HepG2 (cell line): ENCODE measurements at regions not wholly inside any gene's neighbourhood (a gene's known extent, or its start where the extent isn't known, plus 50 kb on each side); places are given as distances from the start of the nearest gene placed in this dataset.

Experiments
- ATAC-seq: fragments of 200-7000 bp; cut with Tn5 transposase; 3 replicates; pipeline ENCODE4 v1.9.1; 2020; ENCODE audit warnings: mild to moderate bottlenecking, moderate library complexity
- BruUV-seq: library from RNA; stranded (reverse); fragments of 400-500 nt; replicated peaks from 2 replicates; lab custom pipeline; 2021; lab: Mats Ljungman, UMichigan
- CTCF ChIA-PET: fragments of 300-600 bp; formaldehyde crosslinking; extraction: SDS; loops from one replicate; lab custom pipeline; 2021; ENCODE audit warnings: low total read pairs, inconsistent platforms, low intra/inter-chr PET ratio; lab: Yijun Ruan, JAX
- POLR2A ChIA-PET: fragments of 350-600 bp; sonication (Branson Sonifier 250); formaldehyde crosslinking; loops from one replicate; lab custom pipeline; 2020; ENCODE audit warnings: antibody characterized with exemption, inconsistent platforms; lab: Yijun Ruan, JAX
- DNase-seq: peaks from one replicate; pipeline ENCODE4 v3.0.0-alpha.2; 2015; ENCODE audit warnings: low spot score
- FAIRE-seq: peaks from 3 replicates; lab custom pipeline; 2011; peaks lifted over from hg19 to GRCh38; lab: Jason Lieb, UNC
- H2AFZ ChIP-seq: one replicate; pipeline ENCODE4 v1.6.1; 2011; ENCODE audit warnings: low read length, inconsistent platforms
- H3K27ac ChIP-seq: fragments of 300-600 bp; 3 replicates; pipeline ENCODE4 v1.8.0; 2011; ENCODE audit warnings: mixed run types, mild to moderate bottlenecking, mixed read lengths, low read length, inconsistent platforms; ENCODE audit not compliant: insufficient read depth; ENCODE audit errors: extremely low read length
- H3K27me3 ChIP-seq, 2 experiments: fragments of 200-600 bp in 1 of 2; 2 replicates in 1 of 2; 3 replicates in 1 of 2; pipeline versions ENCODE4 v1.6.0 to v1.8.0; 2011; ENCODE audit warnings: low read length in 2 of 2, mild to moderate bottlenecking in 2 of 2, moderate library complexity in 2 of 2, inconsistent platforms in 1 of 2; ENCODE audit not compliant: insufficient read depth in 2 of 2, control insufficient read depth in 1 of 2
- H3K36me3 ChIP-seq, 2 experiments: fragments of 200-600 bp in 1 of 2; replicated peaks in 1 of 2; 2 replicates in 1 of 2; 3 replicates in 1 of 2; pipeline versions ENCODE4 v1.5.1 to v1.8.0; 2011; ENCODE audit warnings: low read length in 2 of 2, inconsistent platforms in 1 of 2; ENCODE audit not compliant: insufficient read depth in 2 of 2, control insufficient read depth in 1 of 2
- H3K4me1 ChIP-seq: 2 replicates; pipeline ENCODE4 v1.5.1; 2012; ENCODE audit warnings: low read length, inconsistent platforms; ENCODE audit not compliant: insufficient read depth
- H3K4me2 ChIP-seq: 2 replicates; pipeline ENCODE4 v1.6.0; 2011; ENCODE audit warnings: low read depth, low read length, inconsistent platforms
- H3K4me3 ChIP-seq, 3 experiments: fragments of 200-600 bp in 1 of 3; sonication (generic), shearing (Covaris generic) in 1 of 3; replicated peaks in 1 of 3; 2 replicates each; pipeline ENCODE4 v1.5.1; 2011 to 2016; ENCODE audit warnings: low read length in 3 of 3, inconsistent platforms in 2 of 3, low read depth in 2 of 3, mild to moderate bottlenecking in 2 of 3, control low read depth in 1 of 3, mixed read lengths in 1 of 3; ENCODE audit not compliant: insufficient read depth in 1 of 3
- H3K79me2 ChIP-seq: one replicate; pipeline ENCODE4 v1.6.1; 2011; ENCODE audit warnings: low read length, inconsistent platforms; ENCODE audit not compliant: insufficient read depth
- H3K9ac ChIP-seq: 2 replicates; pipeline ENCODE4 v1.6.0; 2011; ENCODE audit warnings: mild to moderate bottlenecking, low read depth, low read length, inconsistent platforms; ENCODE audit not compliant: insufficient read depth
- H3K9me3 ChIP-seq: 2 replicates; pipeline ENCODE4 v1.5.1; 2012; ENCODE audit warnings: mild to moderate bottlenecking, low read length
- H4K20me1 ChIP-seq: 2 replicates; pipeline ENCODE4 v1.6.0; 2011; ENCODE audit warnings: inconsistent platforms, mild to moderate bottlenecking, low read length, moderate library complexity; ENCODE audit not compliant: insufficient read depth
- SPEN ChIP-seq: sonication (generic); formaldehyde crosslinking; IDR thresholded peaks from 2 replicates; pipeline ENCODE4 v1.5.1; 2020; ENCODE audit warnings: low read depth, mild to moderate bottlenecking, missing genetic modification reagents
- ZHX2 ChIP-seq, 2 experiments: sonication (generic) in 1 of 2; formaldehyde crosslinking in 1 of 2; IDR thresholded peaks; 2 replicates each; pipeline versions ENCODE4 v1.6.1 to v1.9.0; 2014 to 2022; ENCODE audit warnings: antibody characterized with exemption in 1 of 2, borderline replicate concordance in 1 of 2, inconsistent platforms in 1 of 2, low read depth in 1 of 2, missing genetic modification reagents in 1 of 2
- ZNF230 ChIP-seq: sonication (generic); formaldehyde crosslinking; IDR thresholded peaks from 2 replicates; pipeline ENCODE4 v1.4.0; 2020; ENCODE audit warnings: mild to moderate bottlenecking, missing genetic modification reagents
- ZNF574 ChIP-seq: sonication (generic); formaldehyde crosslinking; IDR thresholded peaks from 2 replicates; pipeline ENCODE4 v1.4.0; 2020; ENCODE audit warnings: missing genetic modification reagents
- WGBS: methylation state at CpG from one replicate; pipeline ENCODE4 v1.1.6; 2017; ENCODE audit warnings: low lambda C conversion rate; 5-methylcytosine and 5-hydroxymethylcytosine counted together
- in situ Hi-C: cut with HindIII; loops from 2 replicates; pipeline ENCODE4 v1.10.0; 2017; ENCODE audit warnings: low pct_unique_long_range_greater_than_20kb; ENCODE audit not compliant: extremely low pct_ligation_motif_present
- intact Hi-C: fragments of 100-400 bp; cut with micrococcal nuclease; formaldehyde crosslinking; loops from one replicate; pipeline ENCODE4 v1.10.0; 2022; ENCODE audit not compliant: unreplicated experiment

GRCh38 chr5:25441810-25442209, 797.0 kb upstream of the CDH10 start:
- peaks cover 5% of the 10 kb centered on the region; the same call in 1 of the 2 replicates for H3K9me3 ChIP-seq
- H3K4me3 ChIP-seq, result no peak overlapping the region
- H3K4me1 ChIP-seq, result no peaks in the 10 kb centered on the region
- no peaks in the 10 kb centered on the region for H4K20me1 ChIP-seq
- DNase-seq (no peak), FAIRE-seq (no peak), ATAC-seq (no peak)
- no peak overlapping the region for H3K9ac ChIP-seq
- no peak for TF ChIP-seq ZNF230 (CRISPR knock-in tag)
- TF ChIP-seq ZHX2 (IDR thresholded peaks at IDR 0.05; ENCODE audit: low read depth), result no peak
- TF ChIP-seq ZHX2 (CRISPR knock-in tag; IDR thresholded peaks at IDR 0.05; ENCODE audit: borderline replicate concordance), result no peak
- TF ChIP-seq SPEN (CRISPR knock-in tag), result no peak
- no peak for TF ChIP-seq ZNF574 (CRISPR knock-in tag)
- H3K36me3 ChIP-seq, result no peaks in the 10 kb centered on the region
- H3K4me2 ChIP-seq, result no peak overlapping the region
- in situ Hi-C loops, result no loop called here
- no peak overlapping the region for H2AFZ ChIP-seq
- intact Hi-C loops, result no loop called here
- POLR2A ChIA-PET, result no interaction called here
- no TSS peak for BruUV-seq
- no peak overlapping the region for H3K27ac ChIP-seq
- no peaks in the 10 kb centered on the region; a peak in 1 of 5 replicates for H3K27me3 ChIP-seq
- CTCF ChIA-PET, result no interaction called here
- no peaks in the 10 kb centered on the region for H3K79me2 ChIP-seq
- 32% methylated on average over 4 of the region's 4 CpGs for WGBS
